NCI-H128 (cell line): ENCODE measurements at regions not wholly inside any gene's neighbourhood (a gene's known extent, or its start where the extent isn't known, plus 50 kb on each side); places are given as distances from the start of the nearest gene placed in this dataset.
"Not testable (repeated sequence)": the region's sequence is repeated elsewhere in the genome, so short reads cannot be mapped to it uniquely, and the experiment has no call there.

Experiments
- DNase-seq: peaks from one replicate; lab custom pipeline; 2025; ENCODE audit not compliant: unreplicated experiment; lab: John Stamatoyannopoulos, UW

GRCh38 chr12:78489990-78490389 lies 374.6 kb upstream of the SYT1 start:
- DNase-seq, result no peak

- DNase-seq, result no peak
Measured at GRCh38 chr12:78490861-78491260, 373.7 kb upstream of the SYT1 start.

DNA sequence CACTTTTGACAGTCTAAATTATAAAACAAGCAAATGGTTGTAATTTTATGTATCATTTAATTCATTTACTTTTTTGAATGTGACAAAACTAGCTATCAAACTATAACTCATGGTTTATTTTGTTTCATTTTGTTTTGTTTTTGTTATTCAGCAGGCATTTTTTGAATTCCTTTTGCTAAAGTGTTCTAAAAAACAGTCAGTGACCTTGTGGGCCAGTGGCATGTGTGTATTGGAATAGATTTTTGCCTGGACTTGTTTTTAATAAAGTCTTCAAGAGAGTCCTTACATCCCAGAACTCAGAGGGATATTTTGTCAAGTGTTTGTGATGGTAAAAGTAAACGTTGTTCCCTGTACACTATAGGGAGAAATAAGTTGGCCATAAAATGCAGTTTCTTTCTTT lies 369.7 kb upstream of the SYT1 start:
- DNase-seq, result no peak

GRCh38 chr12:78501825-78502224 lies 362.7 kb upstream of the SYT1 start:
- DNase-seq, result no peak

DNA sequence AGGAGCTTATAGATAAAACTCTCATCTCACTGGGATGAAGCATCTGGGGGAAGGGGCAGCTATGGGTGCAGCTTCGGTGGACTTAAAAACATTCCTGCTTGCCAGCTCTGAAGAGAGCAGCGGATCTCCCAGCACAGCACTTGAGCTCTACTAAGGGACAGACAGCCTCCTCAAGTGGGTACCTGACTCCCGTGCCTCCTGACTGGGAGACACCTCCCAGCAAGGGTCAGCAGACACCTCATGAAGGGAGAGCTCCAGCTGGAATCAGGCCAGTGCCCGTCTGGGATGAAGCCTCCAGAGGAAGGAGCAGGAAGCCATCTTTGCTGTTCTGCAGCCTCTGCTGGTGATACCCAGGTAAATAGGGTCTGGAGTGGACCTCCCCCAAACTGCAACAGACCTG lies 345.2 kb upstream of the SYT1 start:
- no peak for DNase-seq

DNA sequence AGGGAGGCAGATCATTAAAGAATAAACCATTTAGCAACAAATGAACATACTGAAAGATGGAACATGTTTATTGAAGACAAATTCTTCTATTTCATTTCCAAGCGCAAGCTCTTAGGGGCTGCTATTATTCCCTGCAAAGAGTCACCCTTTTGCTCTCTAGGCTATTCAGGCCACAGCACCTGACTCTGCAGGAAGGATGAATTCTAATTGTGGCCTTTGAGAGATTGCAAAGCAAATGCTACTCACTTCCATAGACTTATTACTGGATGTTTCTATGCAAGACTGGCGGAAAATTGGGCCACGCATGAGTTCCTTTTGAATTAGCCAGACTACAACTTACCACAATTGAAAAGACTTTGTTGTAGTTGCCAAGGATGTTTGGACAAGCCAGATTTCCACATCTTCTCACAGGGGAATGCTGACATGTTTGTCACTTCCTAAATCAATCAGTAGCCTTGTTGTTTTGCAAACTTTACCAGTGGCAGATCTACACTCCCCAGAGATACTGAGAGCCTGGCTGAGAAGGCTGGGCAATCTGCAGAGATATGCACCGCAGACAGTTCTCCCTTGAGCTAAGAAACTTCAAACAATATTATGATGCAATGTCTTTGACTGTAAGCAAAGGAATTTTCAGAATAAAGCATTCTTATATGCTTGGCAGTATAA lies 334.3 kb upstream of the SYT1 start:
- DNase-seq, result no peak

DNA sequence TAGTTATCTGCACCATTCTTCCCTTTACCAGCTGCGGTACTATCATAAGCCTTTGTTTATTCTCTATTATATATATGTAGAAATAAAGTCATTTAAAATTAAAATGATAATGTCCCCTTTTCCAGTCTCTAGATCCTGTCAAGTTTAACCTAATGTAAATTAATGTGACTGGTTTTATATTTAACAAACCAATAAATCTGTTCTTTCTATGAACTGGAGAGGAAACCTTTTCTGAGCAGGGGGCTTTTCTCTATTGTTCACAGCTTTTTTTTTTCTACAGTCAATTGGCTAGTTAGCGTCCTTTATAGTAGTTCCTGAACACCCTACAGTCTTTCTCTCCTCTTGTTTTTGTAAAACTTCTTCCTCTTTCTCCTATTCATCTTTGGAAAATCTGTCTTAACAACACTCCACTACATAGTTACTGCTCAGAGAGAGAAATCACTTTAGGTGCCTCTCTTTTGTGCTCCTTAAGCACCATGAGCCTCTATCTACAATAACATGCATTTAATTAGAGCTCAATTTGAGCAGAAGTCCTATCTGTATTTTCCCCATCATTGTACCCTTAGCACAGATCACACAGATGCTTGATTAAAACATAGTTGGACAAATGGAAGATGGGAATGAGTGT lies 332.6 kb upstream of the SYT1 start:
- DNase-seq, result no peak

DNA sequence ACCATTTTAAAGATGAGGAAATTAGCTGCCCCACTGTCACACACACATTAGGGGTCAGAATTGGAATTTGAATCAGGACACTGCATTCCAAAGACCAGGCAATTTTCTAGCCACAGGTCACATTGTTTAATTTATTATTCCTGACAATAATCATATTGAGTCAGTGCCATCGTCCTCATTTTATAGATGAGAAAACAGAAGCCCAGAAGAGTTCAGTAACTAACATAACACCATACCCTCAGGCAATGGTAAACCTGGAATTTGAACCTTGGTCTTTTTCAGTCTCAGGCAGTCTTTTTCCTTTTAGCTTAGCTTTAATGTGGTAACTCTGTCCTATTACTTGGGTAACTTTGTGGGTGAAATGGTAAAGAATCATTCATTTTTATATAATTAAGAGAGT lies 330.3 kb upstream of the SYT1 start:
- no peak for DNase-seq

GRCh38 chr12:78540606-78541336 lies 323.8 kb upstream of the SYT1 start:
- DNase-seq, result no peak

GRCh38 chr12:78550831-78551230 lies 313.7 kb upstream of the SYT1 start:
- DNase-seq, result no peak

DNA sequence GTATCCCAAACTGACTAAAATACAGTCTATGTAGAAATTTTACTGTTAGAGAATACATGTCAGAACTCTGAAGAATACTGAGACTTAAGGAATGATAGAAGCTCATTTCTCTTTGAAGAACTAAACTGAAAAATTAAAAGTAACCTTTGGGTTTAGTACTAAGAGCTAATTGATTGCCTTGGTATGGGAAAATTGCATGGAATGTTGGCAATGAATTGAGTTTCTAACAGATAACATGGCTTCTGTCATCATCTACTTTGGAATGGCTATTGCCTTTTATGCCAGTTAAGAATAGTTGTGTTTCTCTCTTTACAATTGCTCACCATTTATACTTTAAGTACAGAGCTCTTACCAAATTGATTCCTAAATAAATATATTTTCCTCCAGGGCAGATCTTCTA lies 308.8 kb upstream of the SYT1 start:
- no peak for DNase-seq

DNA sequence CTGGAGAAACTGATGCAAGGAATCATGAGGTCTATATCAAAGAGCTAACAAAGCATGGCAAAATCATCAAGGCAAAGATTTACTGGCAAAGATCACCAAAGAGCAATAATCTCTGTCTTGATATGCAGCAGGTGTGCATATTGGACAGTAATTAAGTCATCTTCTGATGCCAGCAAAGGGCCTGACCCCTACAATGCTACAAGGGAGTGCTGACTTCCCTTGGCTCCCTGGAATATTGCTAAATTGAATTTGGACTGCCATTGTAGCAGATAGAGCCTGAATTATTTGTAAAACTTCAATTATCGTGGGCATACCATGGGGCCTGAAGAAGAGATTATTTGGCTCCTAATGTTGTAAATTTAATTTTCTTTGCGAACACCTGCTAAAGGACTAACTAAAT lies 307.9 kb upstream of the SYT1 start:
- DNase-seq, result no peak

DNA sequence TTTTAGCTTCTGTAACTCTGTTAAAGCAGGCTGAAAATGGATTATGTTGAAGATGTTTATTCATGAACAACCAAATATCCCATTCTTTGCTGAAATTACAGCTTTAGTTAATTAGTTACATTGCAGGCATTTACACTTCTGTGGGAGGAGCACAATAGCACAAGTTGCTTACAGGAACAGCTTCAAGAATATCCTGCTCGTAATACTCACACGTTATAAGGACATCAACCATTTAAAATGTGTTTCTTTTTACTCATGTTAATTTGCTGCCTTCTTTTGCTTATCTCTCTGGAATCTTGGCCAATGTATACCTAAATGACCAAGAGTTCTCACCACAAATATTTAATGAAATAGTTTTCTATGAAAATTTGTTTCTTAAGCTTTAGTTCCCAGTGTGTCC lies 305.2 kb upstream of the SYT1 start:
- no peak for DNase-seq

DNA sequence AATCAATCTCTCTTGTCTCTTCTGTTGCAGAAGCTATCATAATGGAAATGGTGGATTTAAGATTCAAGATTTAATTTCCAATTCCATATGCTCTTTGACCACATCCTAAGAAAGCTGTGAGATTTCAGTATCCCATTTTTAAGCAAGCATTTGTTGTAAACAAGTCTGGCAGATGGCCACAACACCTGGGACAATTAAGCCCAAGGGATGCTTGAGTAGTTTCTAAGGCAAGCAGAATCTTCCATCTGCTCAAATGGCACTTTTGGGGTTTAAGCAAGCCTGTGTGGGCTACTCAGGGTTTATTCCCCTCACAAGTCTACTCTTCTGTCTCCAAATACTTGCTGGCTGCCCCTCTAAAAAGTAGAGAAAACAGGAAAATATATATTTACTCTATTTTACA lies 304.7 kb upstream of the SYT1 start:
- no peak for DNase-seq

- no peak for DNase-seq
Measured at GRCh38 chr12:78560633-78561032, 303.9 kb upstream of the SYT1 start.

DNA sequence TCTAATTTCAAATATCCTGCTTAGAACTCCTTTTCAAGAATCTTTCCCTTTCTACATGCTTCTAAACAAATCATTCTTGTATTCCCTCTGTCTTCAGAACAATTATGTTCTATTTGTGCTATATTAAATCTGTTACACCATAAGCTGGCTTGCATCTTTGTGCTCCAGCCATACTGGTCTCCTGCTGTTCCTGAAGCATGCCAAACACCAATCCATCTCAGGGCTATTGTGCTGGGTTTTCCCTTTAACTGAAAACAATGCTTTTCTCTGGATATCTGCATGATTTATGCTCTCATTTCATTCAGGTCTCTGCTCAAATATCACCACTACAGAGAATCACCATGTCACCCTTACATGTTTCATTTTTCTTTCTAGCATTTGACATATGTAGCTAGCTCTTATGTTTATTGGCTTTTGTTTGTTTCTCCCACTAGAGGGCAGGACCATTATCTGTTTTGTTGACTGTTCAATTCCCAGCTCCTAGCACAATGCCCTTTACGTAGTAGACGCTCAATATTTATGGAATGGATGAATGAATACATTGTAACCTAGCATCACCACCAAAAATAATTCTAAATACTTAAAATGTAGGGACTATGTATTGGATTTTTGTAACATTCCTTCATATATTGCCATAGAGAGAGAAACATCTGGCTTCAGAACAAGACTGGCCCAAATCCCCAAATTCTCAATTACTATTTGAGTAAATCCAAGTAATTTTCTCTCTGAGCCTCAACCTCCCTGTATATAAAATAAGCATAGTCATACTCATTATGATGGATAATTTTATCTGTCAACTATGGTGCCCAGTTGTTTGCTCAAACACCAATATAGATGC lies 302.0 kb upstream of the SYT1 start:
- no peak for DNase-seq

GRCh38 chr12:78563826-78564225 lies 300.7 kb upstream of the SYT1 start:
- no peak for DNase-seq

- DNase-seq, result no peak
Measured at GRCh38 chr12:78566456-78566855, 298.1 kb upstream of the SYT1 start.

- DNase-seq, result no peak
Measured at GRCh38 chr12:78568321-78569020, 296.1 kb upstream of the SYT1 start.

DNA sequence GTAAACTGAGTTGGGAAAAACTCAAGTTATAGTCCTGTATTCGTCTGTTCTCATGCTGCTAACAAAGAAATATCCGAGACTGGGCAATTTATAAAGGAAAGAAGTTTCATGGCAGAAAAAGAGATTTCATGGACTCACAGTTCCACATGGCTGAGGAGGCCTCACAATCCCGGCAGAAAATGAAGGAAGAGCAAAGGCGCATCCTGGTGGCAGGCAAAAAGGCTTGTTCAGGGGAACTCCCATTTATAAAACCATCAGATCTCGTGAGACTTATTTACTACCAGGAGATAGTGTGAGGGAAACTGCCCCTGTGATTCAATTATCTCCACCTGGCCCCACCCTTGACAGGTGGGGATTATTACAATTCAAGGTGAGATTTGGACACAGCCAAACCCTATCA lies 292.6 kb upstream of the SYT1 start:
- no peak for DNase-seq

DNA sequence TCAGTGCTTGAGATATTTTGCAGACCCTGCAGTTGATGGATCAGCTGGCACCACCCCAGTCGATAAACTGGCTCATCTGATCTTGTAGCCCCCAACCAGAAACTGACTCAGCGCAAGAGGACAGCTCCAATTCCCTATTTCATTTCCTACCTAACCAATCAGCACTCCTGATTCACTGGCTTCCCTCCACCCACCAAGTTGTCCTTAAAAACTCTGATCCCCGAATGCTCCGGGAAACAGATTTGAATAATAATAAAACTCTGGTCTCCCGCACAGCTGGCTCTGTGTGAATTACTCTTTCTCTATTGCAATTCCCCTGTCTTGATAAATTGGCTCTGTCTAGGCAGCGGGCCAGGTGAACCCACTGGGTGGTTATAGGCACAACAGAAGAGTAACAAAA lies 289.4 kb upstream of the SYT1 start:
- not testable (repeated sequence) for DNase-seq
